ENCODE measurements at regions not wholly inside any gene's neighbourhood (a gene's known extent, or its start where the extent isn't known, plus 50 kb on each side); places are given as distances from the start of the nearest gene placed in this dataset.

DNA sequence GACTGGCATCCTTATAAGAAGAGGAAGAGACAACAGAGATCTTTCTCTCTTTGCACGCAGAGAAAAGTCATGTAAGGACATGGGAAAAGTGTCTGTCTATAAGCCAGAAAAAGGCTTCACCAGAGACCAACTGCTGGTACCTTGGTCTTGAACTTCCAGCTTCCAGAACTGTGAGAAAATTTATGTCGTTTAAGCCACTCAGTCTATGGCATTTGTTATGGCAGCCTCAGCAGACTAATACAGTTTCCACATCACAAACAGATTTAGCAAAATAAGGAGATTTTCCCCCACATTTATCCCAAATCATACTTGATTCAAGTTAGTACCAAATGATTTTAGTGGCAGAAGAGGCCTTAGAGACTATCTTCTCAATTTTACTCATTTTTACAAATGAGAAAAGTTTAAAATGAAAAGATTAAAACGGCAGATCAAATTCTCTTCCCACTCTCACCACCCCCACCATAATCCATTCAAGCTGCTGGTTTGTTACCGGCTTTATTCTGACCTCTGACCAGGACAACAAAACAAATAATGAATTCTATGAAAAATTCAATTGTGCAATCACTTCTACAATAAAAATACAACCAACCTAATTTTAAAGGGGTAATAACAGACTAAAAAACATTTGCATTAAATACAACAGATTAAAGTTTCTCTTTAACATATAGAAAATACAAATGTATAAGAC, 316.3 kb downstream of the TBC1D4 start:
- no peak overlapping the region for H2AFZ ChIP-seq (ENCODE audit: low read depth, low read length, severe bottlenecking)
- H3K9me3 ChIP-seq (ENCODE audit: insufficient read depth, low read length) = no peaks in the 10 kb centered on the region
- no peaks in the 10 kb centered on the region for H3F3A ChIP-seq (ENCODE audit: insufficient read depth)
- H3K4me2 ChIP-seq (ENCODE audit: low read depth, low read length, poor library complexity, severe bottlenecking) = no peak overlapping the region
- H3K27ac ChIP-seq (ENCODE audit: low read depth, low read length) = no peak overlapping the region
- no peak for TF ChIP-seq CTCF (IDR thresholded peaks at IDR 0.05; ENCODE audit: insufficient read depth, low read length, poor library complexity, severe bottlenecking)
- no peaks in the 10 kb centered on the region for H3K9me2 ChIP-seq (replicated peaks; ENCODE audit: insufficient read depth, low read length)
- H3K9ac ChIP-seq (ENCODE audit: low read length) = no peak overlapping the region
- no peaks in the 10 kb centered on the region for H3K36me3 ChIP-seq (ENCODE audit: low read length)
- H3K27me3 ChIP-seq (ENCODE audit: low read length) = no peaks in the 10 kb centered on the region
- H3K4me3 ChIP-seq (ENCODE audit: insufficient read depth, low read length, poor library complexity, severe bottlenecking) = no peak overlapping the region
- no peaks in the 10 kb centered on the region for H4K20me1 ChIP-seq (ENCODE audit: low read depth, low read length)
- H3K79me2 ChIP-seq (ENCODE audit: insufficient read depth, low read length) = no peaks in the 10 kb centered on the region

GRCh38 chr13:75161804-75162203, 320.2 kb downstream of the TBC1D4 start:
- H3K4me2 ChIP-seq (ENCODE audit: low read depth, low read length, poor library complexity, severe bottlenecking) = no peak overlapping the region
- no peak overlapping the region for H2AFZ ChIP-seq (ENCODE audit: low read depth, low read length, severe bottlenecking)
- no peaks in the 10 kb centered on the region for H3K27me3 ChIP-seq (ENCODE audit: low read length)

DNA sequence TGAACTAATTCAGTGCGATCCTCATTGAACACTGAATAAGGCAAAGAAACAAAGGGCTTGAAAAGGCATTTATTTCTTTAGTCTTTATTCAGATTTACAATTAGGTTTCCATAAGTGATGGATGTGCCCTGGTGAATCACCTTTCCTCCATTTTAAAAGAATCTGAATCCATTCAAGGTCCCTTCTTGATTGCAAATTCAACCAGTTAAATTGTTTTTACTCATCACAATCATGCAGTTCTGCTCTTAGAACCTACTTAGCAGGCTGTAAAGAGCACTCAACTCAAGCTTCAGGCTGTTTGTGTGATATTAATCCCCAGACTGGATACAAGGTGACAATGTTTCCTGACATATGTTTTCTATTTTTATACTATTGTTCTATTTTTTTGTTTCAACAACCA, 321.0 kb downstream of the TBC1D4 start:
- H3K27ac ChIP-seq (ENCODE audit: low read depth, low read length) = no peak overlapping the region
- H3K27me3 ChIP-seq (ENCODE audit: low read length) = no peaks in the 10 kb centered on the region
- no peaks in the 10 kb centered on the region for H3K9me2 ChIP-seq (replicated peaks; ENCODE audit: insufficient read depth, low read length)
- H3K36me3 ChIP-seq (ENCODE audit: low read length) = no peaks in the 10 kb centered on the region
- no peak overlapping the region for H2AFZ ChIP-seq (ENCODE audit: low read depth, low read length, severe bottlenecking)
- no peaks in the 10 kb centered on the region for H3K79me2 ChIP-seq (ENCODE audit: insufficient read depth, low read length)
- H3K4me2 ChIP-seq (ENCODE audit: low read depth, low read length, poor library complexity, severe bottlenecking) = no peak overlapping the region
- 0 out of 2 replicates have a peak, but pooled peaks cover 4% of the 10 kb centered on the region for H3K9me3 ChIP-seq (ENCODE audit: insufficient read depth, low read length)
- TF ChIP-seq EZH2phosphoT487 (conservative IDR thresholded peaks at IDR 0.05; ENCODE audit: low read length) = no peak
- TF ChIP-seq CTCF (IDR thresholded peaks at IDR 0.05; ENCODE audit: insufficient read depth, low read length, poor library complexity, severe bottlenecking) = no peak
- no peak overlapping the region for H3K4me3 ChIP-seq (ENCODE audit: insufficient read depth, low read length, poor library complexity, severe bottlenecking)
- no peaks in the 10 kb centered on the region for H4K20me1 ChIP-seq (ENCODE audit: low read depth, low read length)
- no peaks in the 10 kb centered on the region for H3F3A ChIP-seq (ENCODE audit: insufficient read depth)
- H3K9ac ChIP-seq (ENCODE audit: low read length) = no peak overlapping the region

More at GRCh38 chr13:75161804-75162203, 320.2 kb downstream of the TBC1D4 start:
- Histone ChIP-seq H3K27ac (ENCODE audit: low read depth, low read length) (no peak overlapping the region), H4K20me1 (ENCODE audit: low read depth, low read length) (no peaks in the 10 kb centered on the region), H3K36me3 (ENCODE audit: low read length) (no peaks in the 10 kb centered on the region), H3K9me3 (ENCODE audit: insufficient read depth, low read length) (0 out of 2 replicates have a peak, but pooled peaks cover 4% of the 10 kb centered on the region), H3K9me2 (replicated peaks; ENCODE audit: insufficient read depth, low read length) (no peaks in the 10 kb centered on the region), H3K79me2 (ENCODE audit: insufficient read depth, low read length) (no peaks in the 10 kb centered on the region), H3F3A (ENCODE audit: insufficient read depth) (no peaks in the 10 kb centered on the region), H3K9ac (ENCODE audit: low read length) (no peak overlapping the region), H3K4me3 (ENCODE audit: insufficient read depth, low read length, poor library complexity, severe bottlenecking) (no peak overlapping the region)
- TF ChIP-seq EZH2phosphoT487 (conservative IDR thresholded peaks at IDR 0.05; ENCODE audit: low read length) (no peak), CTCF (IDR thresholded peaks at IDR 0.05; ENCODE audit: insufficient read depth, low read length, poor library complexity, severe bottlenecking) (no peak)

All from SU-DHL-6 (cell line).